GM18499 (cell line): ENCODE measurements at regions not wholly inside any gene's neighbourhood (a gene's known extent, or its start where the extent isn't known, plus 50 kb on each side); places are given as distances from the start of the nearest gene placed in this dataset.

Experiments
- ATAC-seq: cut with Tn5 transposase; IDR thresholded peaks from one replicate; pipeline ENCODE4 v1.9.1; 2021; ENCODE audit warnings: moderate number of reproducible peaks; ENCODE audit not compliant: insufficient read depth, unreplicated experiment

GRCh38 chr2:129314120-129314519, 665.3 kb upstream of the RAB6C start:
- no peak for ATAC-seq

- no peak for ATAC-seq
Observed at GRCh38 chr2:129318581-129319421, 660.7 kb upstream of the RAB6C start.

GRCh38 chr2:129319422-129319717, 660.1 kb upstream of the RAB6C start:
- no peak for ATAC-seq

- ATAC-seq = no peak
Observed at GRCh38 chr2:129320288-129320687, 659.2 kb upstream of the RAB6C start.

- ATAC-seq = no peak
Observed at GRCh38 chr2:129324349-129324748, 655.1 kb upstream of the RAB6C start.

GRCh38 chr2:129325151-129325550, 654.3 kb upstream of the RAB6C start:
- no peak for ATAC-seq

GRCh38 chr2:129329574-129329973, 649.9 kb upstream of the RAB6C start:
- no peak for ATAC-seq

GRCh38 chr2:129330504-129330903, 649.0 kb upstream of the RAB6C start:
- ATAC-seq = no peak

- ATAC-seq = no peak
Observed at GRCh38 chr2:129331638-129332037, 647.8 kb upstream of the RAB6C start.

- no peak for ATAC-seq
Observed at GRCh38 chr2:129334128-129334527, 645.3 kb upstream of the RAB6C start.

- ATAC-seq = no peak
Observed at GRCh38 chr2:129334696-129335410, 644.6 kb upstream of the RAB6C start.

GRCh38 chr2:129336276-129336675, 643.2 kb upstream of the RAB6C start:
- ATAC-seq = no peak

GRCh38 chr2:129337076-129337475, 642.4 kb upstream of the RAB6C start:
- ATAC-seq = no peak

GRCh38 chr2:129345540-129345939, 633.9 kb upstream of the RAB6C start:
- ATAC-seq = no peak

- ATAC-seq = peak; percentile 99
Observed at GRCh38 chr2:129347486-129348217, 631.8 kb upstream of the RAB6C start.

GRCh38 chr2:129354631-129355030, 624.8 kb upstream of the RAB6C start:
- ATAC-seq = no peak

- ATAC-seq = no peak
Observed at GRCh38 chr2:129361688-129362087, 617.8 kb upstream of the RAB6C start.

- ATAC-seq = no peak
Observed at GRCh38 chr2:129366263-129366662, 613.2 kb upstream of the RAB6C start.

- ATAC-seq = no peak
Observed at GRCh38 chr2:129367107-129367506, 612.4 kb upstream of the RAB6C start.

- no peak for ATAC-seq
Observed at GRCh38 chr2:129369437-129369836, 610.0 kb upstream of the RAB6C start.

GRCh38 chr2:129374452-129374851, 605.0 kb upstream of the RAB6C start:
- no peak for ATAC-seq
